ENCODE measurements at regions not wholly inside any gene's neighbourhood (a gene's known extent, or its start where the extent isn't known, plus 50 kb on each side); places are given as distances from the start of the nearest gene placed in this dataset.
"Not testable (repeated sequence)": the region's sequence is repeated elsewhere in the genome, so short reads cannot be mapped to it uniquely, and the experiment has no call there.

DNA sequence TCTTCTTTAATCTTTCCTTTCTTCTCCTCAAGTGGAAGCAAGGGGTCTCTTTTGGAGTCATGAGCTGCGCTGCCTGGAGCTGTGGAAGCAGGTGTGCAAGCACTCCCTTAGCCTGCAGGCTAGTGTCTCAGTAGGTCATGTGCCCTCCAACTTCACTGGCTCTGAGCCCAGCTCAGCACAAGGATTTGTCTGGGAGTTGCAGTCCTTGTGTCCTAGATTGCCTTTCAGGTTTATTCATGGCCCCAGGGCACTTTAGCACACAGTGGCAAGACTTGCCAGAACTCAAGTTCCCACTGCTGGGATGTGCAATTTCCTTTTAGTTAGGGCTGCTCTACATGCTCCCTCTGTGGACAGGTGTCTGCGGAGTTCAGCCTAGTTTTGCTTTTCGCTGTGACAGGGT is 211.7 kb downstream of the LIG4 start:
- DNase-seq (ENCODE audit: low read depth), result no peak

DNA sequence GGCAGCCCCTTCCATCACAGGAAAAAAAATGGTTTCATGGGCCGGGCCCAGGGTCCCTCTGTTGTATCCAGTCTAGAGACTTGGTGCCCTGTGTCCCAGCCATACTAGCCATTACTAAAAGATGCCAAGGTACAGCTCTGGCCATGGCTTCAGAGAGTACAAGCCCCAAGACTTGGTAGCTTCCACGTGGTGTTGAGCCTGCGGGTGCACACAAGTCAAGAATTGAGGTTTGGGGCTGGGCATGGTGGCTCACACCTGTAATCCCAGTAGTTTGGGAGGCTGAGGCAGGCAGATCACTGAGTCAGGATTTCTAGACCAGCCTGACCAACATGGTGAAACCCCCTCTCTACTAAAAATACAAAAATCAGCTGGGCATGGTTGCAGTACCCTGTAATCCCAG is 214.3 kb downstream of the LIG4 start:
- no peak for DNase-seq (ENCODE audit: low read depth)

DNA sequence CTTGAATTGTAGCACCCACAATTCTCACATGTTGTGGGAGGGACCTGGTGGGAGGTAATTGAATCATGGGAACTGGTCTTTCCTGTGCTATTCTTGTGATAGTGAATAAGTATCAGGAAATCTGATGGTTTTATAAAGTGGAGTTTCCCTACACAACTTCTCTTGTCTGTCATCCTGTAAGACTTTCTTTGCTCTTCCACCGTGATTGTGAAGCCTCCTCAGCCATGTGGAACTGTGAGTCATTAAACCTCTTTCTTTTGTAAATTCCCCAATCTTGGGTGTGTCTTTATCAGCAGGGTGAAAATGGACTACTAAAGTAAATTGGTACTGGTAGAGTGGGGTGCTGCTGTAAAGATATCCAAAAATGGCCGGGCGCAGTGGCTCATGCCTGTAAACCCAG is 215.6 kb downstream of the LIG4 start:
- DNase-seq (ENCODE audit: low read depth), result no peak

DNA sequence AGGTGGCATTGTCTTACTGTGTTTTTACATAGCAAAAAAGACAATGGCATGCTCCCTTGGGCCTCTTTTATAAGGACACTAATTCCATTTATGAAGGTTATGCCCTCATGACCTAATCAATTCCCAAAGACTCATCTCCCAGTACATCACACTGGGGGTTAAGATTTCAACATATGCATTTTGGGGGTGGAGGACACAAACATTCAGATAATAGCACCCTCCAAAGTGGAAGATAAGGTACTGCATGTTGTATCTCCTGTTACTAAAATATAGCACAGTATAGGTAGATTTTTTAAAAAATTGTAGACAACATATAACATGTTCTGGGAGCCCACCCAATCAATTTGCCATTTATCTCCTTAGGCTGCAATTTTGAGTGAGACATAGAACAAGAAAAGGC is 221.2 kb downstream of the LIG4 start:
- no peak for DNase-seq (ENCODE audit: low read depth)

DNA sequence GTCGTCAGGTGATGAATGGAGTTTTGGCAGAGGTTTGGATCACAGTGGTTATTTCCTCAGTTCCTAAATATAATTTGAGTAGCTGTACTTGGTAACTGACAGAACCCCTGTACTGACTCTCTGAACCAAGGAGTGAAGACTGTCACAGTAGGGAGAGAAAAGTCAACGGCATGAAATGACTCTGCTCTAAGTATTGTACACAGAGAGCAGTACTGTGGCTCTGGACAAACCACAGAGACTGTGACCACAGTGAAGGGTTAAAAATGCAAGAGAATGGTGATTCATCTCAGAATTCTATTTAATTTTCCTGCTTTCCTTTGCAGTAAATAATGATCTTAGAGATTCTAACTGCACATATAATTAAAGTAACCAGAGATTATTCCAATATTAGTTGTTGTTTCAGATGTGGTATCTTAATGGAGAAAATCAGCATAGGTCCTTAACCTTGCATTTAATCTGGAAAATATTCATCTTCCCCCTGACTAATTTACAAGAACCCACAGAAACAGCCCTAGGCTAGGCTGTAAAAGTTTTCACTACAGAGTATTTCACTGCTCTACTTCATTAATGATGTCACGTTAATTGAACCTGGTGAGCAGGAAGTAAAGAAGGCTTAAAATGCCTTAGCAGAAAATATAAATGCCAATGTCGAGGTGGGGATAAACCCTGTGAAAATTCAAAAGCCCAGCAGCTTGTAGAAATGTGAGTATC is 221.9 kb downstream of the LIG4 start:
- DNase-seq (ENCODE audit: low read depth), result no peak

DNA sequence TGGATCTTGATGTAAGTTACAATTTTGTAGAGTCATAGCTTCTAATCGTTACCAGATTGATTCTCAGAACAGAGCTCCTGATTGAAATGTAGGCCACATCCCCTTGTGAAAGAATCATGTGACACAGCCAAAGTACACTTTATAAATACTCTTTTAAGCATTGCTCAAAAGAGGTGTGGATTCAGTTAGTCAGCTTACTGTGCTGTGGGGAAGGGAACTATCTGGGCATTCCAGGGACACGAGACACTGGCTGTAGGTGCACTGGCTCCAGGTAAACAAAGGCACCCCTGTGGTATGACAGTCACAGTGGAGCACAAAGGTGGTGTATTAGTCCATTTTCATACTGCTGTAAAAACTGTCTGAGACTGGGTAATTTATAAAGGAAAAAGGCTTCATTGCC is 222.8 kb downstream of the LIG4 start:
- peak; percentile 9 for DNase-seq (ENCODE audit: low read depth)

DNA sequence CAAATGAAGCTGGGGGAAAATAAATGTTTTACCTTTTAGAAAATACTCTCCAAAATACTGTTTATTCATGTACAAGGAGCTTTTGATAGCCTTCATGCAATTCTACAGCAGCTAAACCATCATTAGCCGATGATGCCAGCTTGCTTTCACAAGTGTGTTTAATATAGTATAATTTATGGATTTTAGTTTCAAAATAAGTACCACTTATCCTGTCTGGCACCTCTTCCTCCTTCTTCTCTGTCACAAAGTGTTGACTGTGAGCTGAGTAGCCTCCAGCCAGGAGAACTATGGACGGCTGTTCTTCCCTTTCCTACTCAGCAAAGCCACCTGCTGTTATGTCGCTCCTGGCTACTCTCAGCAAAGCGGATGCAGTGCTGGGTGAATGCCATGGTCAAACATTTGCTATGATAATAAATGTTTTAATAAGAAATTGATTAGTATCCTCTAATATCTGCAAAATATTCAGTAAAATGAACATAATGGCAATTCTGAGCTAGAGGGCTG is 238.2 kb downstream of the LIG4 start:
- no peak for DNase-seq (ENCODE audit: low read depth)

DNA sequence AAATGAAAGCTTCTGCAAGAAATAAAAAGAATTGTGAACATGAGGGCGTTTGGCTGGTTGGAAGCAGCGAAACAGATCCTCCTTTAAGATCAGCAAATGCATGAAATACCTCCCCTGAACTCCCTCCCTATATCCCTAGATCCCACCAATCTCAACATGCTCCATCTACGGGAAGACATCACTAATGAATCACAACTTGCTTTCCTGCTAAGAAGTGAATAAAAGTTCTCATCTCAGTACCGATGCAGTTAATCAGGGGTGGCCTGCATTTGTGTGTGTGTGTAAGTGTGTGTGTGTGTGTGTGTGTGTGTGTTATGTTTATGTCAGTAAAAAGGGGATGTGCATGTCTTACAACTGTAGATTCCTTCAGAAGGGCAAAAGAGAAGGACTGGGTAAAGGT is 238.7 kb downstream of the LIG4 start:
- DNase-seq (ENCODE audit: low read depth), result no peak

DNA sequence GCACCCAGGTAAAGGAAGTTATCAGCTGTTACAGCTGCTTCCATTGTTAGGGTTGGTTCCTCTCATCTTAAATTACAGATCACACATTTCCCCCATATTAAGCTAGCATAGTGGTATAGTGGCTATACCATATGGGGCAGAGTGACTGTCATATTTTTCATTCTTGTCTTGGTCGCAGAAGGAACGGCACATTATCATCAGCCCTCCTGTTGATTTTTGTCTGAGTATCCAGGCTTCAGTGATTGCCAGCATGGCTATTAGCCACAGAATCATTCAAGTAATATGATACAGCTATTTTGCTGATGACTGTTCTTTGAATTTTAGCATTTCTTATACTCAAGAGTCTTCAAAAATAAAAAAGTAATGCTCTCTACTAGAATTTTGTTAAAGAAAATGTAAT is 240.9 kb downstream of the LIG4 start:
- no peak for DNase-seq (ENCODE audit: low read depth)

DNA sequence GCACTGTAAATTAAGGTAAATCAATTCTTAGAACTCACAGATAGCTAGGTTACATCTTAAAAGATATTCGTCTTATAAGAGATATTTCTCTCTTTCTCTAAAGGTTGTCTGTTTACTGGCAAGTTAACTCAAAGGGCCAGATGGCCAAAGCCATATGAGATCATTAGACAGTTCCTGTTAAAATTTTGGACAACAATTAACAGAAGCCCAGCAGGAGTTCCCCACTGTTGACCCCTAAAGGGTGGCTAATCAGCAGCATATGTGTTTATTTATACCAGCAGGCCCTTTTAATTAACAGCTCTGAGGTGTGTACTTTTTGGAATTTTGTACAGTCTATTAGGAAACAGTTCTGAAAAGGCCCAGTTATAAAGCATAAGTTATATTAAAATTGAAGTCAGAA is 245.8 kb downstream of the LIG4 start:
- DNase-seq (ENCODE audit: low read depth), result no peak

DNA sequence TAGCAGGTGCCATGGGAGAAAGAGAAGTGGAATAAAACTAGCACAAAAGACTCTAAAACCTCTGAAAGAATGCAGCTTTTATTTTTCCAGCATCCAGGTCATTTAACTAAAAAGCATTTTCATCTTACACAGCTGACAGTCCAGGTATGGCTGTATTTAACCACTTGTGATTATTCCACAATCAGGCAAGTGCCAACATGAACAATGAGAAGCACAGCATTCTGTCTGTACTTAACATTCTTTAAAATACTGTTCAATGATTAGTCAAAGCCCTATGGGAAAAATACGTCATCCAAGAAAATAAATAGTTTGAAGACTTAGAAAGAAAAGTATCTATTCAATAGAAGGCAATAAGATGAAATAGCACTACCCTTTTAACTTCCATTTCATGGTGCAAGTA is 246.9 kb downstream of the LIG4 start:
- no peak for DNase-seq (ENCODE audit: low read depth)

DNA sequence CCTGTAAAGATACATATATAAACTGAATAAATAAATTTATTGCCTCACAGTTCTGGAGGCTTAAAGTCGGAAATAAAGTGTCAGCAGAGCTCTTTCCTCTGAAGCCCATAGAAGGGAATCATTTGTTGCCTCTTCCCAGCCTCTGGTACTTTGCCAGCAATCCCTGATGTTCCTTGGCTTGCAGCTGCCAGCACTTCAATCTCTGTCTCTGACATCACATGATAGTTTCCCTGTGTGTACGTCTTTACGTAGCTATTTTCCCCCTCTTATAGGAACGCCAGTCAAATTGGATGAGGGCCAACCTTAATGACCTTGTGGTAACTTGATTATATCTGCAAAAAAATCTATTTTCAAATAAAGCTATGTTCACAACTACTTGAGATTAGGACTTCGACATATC is 250.9 kb downstream of the LIG4 start:
- DNase-seq (ENCODE audit: low read depth), result no peak

DNA sequence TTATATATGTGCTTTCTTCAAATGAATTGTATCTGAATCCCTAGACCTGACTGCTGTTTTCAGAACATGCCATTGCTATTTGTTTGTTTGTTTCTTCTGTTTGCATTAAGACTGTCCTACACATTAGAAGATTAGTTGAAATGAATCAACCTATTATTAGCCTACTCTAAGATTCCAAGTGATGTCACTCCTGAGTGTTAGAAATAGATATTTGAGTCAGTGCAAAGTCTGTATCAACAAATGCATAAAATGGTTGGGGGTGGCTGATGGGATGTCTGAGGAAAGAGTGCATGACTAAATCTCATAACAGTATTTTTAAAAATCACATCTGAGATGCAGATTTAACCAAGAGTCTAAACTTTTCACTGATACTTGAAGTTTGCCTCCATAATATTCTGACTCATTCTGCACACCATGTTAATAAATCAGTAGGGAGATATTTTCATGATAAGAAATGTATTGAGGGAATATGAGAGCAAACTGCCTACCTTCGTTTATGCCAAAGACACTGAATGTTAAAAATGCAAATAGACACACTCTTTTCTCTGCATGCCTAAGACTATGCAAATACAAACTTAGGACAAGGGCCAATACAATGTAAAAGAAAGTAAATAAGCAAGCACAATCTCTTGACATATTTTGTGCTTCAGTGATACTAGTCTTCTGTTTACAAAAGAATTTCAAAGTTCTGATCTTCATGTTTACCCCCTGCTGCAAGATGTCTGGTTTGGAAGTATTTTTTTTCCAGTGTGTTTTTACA is 253.3 kb downstream of the LIG4 start:
- DNase-seq (ENCODE audit: low read depth), result no peak

DNA sequence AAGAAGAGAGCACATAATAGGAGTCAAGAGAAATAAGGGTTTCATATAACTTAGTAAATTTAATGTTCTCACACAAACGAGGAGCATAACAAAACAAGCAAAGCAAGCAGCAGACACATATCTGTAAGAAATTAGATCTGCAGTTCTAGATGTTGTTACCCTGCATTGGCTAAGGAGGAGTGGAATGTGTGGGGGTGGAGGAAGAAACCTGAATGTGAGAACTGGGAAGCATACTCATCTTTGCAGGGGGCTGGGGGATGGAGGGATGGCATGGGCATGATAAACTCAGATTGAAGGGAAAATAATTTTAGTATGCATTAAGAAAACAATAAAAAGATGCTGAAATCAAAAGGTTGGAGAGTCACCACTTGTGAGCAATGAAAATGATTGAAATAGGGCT is 255.0 kb downstream of the LIG4 start:
- DNase-seq (ENCODE audit: low read depth), result peak; percentile 14

DNA sequence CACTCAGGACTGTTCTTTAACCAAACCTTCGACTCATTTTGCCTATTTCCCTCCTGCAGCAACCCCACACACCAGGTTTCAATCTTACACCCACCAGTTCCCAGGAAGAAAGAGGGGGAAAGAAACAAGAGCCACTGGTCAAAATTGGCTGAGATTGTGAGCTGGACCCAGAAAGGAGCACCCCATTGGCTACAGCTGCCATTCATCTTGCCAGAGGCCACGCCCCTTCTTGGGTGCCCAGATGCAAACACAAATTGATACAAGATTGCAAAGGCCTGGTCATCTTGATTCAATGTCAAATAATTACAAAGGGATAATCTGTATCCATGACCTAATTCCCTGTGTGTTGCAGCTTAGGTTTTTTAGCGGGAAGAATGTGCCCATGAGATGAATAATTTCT is 258.4 kb downstream of the LIG4 start:
- DNase-seq (ENCODE audit: low read depth), result no peak

DNA sequence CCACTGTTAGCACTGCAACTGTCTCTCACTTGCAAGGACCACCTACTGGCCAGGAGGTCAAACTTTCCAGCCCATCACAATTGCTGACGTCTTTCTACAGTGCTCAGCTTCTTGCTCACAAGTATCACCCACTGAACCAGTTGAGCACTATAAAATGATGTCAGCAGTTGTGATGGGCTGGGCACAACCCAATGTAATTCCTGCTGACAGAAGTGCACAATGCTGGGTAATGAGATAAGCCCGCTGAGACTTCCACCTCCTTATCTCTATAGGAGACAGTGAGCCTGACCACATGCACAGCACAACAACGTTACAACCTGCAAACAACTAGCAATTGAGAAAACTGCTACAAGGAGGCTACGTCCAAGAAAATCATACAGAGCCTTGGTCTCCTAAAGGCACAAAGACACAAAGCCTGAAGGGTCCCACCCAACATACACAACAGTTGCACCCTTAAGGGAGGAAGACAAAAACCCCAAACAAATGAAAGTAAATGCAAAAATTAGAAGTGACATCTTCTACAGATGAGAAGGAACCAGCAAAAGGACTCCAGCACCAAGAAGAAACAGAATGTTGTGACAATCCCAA is 273.2 kb downstream of the LIG4 start:
- no peak for DNase-seq (ENCODE audit: low read depth)

DNA sequence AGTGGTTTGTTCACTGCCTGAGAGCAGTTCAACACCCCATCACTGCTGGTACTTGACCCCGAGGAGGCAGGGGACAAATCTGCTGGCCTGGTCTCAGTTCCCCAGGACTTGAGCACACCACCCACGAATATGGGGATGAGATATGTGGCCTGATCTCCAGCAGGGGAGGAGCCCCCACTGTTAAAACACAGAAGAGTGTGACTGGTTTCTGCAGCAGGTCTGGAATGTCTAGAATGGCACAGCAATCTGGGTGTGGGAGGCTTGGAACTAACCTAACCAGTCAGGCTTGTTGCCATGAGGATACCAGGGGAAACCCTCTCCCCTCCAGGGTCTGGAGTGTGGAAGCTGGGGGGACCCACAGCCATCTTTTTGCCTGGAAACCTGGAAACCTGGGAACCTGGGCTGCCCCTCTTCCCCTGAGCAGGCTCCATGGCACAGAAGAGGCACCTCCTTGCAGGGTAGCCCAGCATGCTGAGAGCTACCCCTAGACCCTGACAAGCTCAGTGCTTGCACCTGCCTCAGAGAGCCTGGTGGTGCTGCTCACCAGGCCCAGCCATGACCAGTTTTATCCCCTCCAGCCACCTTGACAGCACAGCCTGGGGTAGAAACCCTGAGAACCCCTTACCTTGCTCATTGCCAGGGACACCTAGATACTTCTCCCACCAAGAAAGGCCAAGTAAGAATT is 273.8 kb downstream of the LIG4 start:
- DNase-seq (ENCODE audit: low read depth), result no peak

DNA sequence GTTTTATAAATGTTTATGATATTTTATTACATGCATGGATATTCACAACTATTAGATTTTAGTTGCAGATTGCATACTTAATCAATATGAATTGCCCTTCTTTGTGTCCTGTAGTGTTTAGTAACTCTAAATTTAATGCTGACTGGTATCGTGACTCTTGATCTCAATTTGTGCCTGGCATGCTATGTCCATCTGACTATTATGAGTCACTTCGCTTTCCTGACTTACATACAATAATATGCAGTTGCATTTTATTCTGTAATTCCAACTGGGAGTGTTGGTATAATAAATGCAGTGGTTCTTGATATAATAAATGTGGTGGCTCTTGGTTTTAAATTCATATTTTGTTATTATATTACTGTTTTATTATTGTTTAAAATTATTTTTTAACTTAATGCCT is 277.5 kb downstream of the LIG4 start:
- DNase-seq (ENCODE audit: low read depth), result no peak

DNA sequence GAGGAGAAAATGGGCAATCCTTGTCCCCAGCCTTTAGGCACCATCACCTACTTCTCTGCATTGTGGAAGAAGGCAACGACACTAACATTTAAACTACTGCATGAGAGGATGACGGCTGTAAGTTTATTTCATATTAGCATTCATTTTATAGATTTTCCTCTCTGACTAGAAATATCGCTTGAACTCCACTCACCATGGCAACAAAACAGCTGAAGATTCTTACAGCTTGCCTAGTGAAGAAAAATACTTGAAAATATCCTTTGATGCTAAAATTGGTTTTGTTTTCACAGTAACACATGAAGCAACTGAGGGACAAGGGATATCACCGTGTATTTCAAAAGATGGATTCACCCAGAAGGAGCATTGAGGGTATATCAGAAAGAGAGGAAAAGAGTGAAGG is 284.3 kb downstream of the LIG4 start:
- no peak for DNase-seq (ENCODE audit: low read depth)

DNA sequence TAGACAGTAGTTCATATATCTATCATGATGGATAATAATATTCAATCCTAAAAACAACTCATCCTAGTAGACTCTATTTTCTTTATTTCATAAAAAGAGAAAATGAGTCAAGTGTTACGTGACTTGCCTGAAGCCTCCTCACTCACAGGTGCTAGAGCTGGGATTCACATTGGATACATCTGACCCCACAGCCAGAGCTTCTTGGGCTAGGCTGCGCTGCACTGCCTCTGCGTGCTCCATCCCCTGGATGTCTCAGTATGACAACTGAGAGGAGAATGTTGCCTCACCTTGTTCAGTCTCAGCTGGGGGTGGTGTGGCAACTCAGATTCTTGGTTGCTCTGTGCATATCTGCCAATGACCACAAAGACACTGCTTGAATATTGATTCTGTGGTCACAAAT is 286.6 kb downstream of the LIG4 start:
- DNase-seq (ENCODE audit: low read depth), result no peak

DNA sequence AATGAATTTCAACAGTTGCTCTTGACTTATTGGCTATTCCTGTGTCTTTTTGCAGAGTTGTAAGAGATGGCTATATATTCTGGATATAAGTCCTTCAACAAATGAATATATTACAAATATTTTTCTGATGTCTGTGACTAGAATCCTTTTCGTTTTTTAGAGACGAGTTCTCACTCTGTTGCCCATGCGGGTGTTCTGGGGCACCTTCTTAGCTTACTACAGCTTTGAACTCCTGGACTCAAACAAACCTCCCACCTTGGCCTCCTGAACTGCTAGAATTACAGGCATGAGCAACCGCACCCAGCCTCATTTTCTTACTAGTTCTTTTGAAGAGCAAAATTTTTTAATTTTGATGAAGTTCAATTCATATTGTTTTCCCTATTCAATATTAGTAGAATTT is 287.8 kb downstream of the LIG4 start:
- no peak for DNase-seq (ENCODE audit: low read depth)

DNA sequence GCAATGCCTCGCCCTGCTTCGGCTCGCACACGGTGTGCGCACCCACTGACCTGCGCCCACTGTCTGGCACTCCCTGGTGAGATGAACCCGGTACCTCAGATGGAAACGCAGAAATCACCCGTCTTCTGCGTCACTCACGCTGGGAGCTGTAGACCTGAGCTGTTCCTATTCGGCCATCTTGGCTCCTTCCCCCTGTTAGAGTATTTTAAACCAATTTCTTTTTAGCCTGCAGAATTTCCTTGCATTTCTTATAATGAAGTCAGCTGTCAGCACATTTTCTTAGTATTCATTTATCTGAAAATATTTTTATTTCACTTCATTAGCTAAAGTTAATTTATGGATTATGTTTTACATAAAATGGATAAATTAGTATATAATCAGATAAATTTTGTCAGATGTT is 288.8 kb downstream of the LIG4 start:
- DNase-seq (ENCODE audit: low read depth), result not testable (repeated sequence)

DNA sequence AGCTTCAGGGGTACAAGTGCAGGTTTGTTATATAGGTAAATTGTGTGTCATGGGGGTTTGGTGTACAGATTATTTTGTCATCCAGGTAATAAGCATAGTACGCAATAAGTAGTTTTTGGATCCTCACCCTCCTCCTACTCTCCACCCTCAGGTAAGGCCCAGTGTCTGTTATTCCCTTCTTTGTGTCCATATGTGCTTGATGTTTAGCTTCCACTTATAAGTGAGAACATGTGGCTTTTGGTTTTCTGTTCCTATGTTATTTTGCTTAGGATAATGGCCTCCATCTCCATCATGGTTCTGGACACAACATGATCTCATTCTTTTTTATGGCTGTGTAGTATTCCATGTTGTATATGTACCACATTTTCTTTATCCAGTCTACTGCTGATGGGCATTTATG is 298.4 kb downstream of the LIG4 start:
- DNase-seq (ENCODE audit: low read depth), result not testable (repeated sequence)
